Stimulated activated naive CD8-positive, alpha-beta T cell treated with anti-CD3 and anti-CD28 coated beads, Interleukin-15, Interleukin-2, amounts not matched to agents 100 U/mL and 50 U/mL, for 24 hours (primary cell): ENCODE measurements at regions not wholly inside any gene's neighbourhood (a gene's known extent, or its start where the extent isn't known, plus 50 kb on each side); places are given as distances from the start of the nearest gene placed in this dataset.
"Not testable (repeated sequence)": the region's sequence is repeated elsewhere in the genome, so short reads cannot be mapped to it uniquely, and the experiment has no call there.

Source experiments
- ATAC-seq: fragments of 150-1000 bp; cut with Tn5 transposase; one replicate; pipeline ENCODE4 v1.10.0; 2021
- DNase-seq: peaks from one replicate; pipeline ENCODE4 v3.0.0; 2021

DNA sequence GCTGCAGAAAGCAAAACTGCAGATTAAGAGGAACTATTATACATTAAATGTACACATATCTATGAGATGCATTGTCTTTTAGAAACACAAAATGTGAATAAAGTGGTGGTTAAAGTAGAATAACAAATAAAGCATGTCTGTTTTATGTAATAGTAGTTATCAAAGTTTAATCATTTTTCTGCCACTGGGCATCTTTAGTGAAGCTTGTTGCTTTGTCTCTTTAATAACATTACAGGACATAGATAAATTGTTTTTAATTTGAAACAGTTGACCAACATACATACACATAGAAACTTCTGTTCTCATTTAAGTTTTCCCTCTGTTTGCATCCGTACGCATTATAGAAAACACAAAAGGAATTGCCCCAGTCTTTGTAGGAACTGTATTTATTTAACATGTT, 1700.0 kb upstream of the ADGRL3 start:
- DNase-seq (no peak), ATAC-seq (no peak)

- DNase-seq (no peak), ATAC-seq (no peak)
These were observed 1696.4 kb upstream of the ADGRL3 start for GRCh38 chr4:59503731-59504130.

- DNase-seq, ATAC-seq: not testable (repeated sequence)
These were observed 1688.3 kb upstream of the ADGRL3 start for GRCh38 chr4:59511809-59512208.

DNA sequence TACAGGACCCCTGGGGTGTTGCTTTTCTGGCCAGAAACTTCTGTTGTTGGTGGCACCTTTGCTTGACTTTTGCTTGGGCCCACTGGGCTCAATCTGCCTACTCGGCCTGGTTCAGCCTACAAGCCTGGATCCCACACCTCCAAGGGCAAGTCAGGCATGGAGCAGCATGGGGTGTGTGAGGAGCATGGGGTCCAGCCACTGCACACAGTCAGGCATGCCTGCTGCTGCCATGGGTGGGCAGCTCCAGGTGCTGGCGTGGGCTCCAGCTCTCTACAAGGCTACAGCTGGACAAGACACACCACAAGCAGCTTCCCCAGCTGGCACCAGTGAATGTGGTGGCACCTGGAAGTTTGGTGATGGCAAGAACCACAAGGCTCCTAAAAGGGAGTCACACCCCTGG, 1683.1 kb upstream of the ADGRL3 start:
- no peak for DNase-seq
- ATAC-seq, result no peak

DNA sequence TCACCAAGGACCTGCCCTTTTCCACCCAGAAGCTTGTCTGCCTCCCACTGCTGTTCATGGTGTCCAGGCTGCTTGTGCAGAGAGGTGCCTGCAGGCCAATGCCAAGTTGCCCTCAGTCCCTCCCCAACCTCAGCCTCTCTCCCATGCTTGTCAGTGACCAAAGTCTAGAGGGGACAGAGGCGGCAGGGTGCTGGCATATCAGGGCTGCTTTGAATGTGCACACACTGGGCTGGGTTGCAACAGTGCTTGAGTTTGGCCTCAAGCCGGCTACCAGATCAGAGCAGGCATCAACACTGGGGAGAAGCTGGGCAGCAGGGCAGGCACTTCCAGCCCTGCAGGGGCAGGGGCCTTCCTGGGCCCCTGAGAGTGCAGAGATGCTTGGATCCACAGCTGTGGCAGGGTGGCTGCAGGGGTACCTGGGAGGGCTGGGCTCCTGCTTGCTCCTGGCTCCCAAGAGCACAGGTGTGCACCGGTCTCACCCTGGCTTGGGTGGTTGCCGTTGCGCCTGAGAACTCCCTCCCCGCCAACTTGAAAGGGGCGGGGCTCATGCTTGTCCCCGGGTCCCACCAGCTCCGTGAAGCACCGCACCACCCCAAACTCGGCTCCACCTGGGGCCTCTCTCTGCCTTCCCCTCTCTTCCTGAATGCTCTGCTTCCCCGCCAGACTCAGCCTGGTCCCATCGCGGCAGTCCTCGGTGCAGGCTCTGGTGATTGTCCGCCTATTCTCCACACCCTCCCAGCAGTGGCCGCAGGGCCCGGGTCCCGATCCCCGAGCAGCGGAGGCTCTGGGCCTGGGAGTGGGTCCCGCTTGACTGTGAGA, 1681.9 kb upstream of the ADGRL3 start:
- no peak for DNase-seq

GRCh38 chr4:59525885-59526284, 1674.2 kb upstream of the ADGRL3 start:
- no peak for ATAC-seq
- no peak for DNase-seq

More for the DNA sequence above, 1681.9 kb upstream of the ADGRL3 start:
- ATAC-seq, result peak; percentile 19

GRCh38 chr4:59535541-59535940, 1664.6 kb upstream of the ADGRL3 start:
- no peak for ATAC-seq
- DNase-seq, result no peak

DNA sequence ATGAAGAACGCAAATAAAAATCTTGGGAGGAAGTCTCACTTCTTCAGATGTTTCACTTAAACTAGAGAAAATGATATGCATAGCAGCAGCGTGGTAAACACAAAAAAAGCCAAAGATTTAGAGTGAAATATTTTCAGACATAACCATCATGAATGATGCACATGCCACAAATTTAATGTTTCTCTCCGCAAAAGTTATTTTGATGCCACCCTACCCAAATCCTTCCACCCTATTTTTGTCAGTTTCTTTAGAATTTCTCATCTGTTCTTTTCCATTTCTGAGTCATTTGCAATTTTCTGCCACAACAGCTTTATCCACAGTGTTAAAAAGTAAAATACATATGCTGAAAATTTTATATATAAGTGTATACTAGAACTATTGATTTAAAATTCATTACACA, 1663.7 kb upstream of the ADGRL3 start:
- ATAC-seq (no peak), DNase-seq (no peak)

DNA sequence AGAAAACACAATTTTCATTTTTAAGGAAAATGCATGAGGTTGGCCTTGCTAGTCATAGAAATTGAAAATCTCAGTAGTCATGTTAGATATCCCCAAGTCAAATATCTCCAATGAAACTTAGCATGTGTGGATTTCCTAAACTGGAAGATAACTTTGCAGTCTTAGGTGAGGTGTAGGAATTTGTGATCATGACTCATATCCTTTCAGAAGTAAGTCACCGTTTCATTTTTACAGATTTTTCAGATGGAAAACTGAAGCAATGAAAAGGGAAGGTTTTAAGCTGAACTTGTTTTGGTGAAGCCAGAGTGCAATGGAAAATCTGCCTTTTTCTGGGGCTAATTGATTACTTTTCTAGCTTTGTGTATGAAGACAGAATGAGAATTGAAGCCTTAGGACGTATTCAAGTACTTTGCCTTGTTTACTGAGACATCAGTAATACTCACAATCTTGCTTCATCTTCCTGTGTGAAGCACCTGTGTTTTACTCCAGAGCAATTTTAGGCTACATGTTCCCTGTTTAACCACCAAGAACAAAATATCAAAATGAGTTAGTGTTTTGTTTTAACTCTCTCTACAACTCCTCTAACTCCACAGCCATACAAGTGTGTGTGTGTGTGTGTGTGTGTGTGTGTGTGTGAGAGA, 1662.8 kb upstream of the ADGRL3 start:
- no peak for ATAC-seq
- no peak for DNase-seq

GRCh38 chr4:59539401-59539800, 1660.7 kb upstream of the ADGRL3 start:
- no peak for DNase-seq
- no peak for ATAC-seq

DNA sequence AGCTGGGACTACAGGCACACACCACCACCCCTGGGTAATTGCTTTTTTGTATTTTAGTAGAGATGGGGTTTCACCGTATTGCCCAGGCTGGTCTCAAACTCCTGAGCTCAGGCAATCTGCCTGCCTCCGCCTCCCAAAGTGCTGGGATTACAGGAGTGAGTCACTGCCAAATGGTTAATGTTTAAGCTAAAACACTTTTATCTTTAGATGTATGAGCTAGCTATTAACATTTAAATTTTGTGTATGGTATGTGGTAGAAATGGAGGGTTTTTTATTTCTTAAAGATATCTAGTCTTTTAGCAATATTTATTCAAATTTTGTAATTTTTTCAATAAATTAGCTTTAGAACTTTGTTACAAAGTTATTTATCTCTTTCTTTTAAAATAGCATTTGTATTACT, 1659.8 kb upstream of the ADGRL3 start:
- ATAC-seq (no peak), DNase-seq (no peak)

GRCh38 chr4:59553063-59553720, 1646.9 kb upstream of the ADGRL3 start:
- ATAC-seq (peak; percentile 72), DNase-seq (no peak)

DNA sequence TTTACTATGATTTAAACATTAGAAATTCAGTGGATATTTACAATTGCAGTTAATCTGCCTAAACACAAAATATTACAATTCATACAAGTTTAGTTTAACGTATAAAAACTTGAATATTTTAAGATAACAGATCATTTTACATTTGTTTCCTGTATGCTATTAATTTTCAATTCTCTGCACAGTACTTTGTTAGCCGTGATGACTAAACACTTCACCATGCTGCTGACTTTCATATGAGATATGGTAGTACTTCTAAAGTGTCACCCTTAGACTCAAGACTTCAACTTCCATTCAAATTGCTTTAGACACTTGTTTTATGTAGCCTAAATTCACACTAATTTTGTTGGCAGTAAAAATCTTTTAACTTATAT, 1646.4 kb upstream of the ADGRL3 start:
- DNase-seq (no peak), ATAC-seq (no peak)

DNA sequence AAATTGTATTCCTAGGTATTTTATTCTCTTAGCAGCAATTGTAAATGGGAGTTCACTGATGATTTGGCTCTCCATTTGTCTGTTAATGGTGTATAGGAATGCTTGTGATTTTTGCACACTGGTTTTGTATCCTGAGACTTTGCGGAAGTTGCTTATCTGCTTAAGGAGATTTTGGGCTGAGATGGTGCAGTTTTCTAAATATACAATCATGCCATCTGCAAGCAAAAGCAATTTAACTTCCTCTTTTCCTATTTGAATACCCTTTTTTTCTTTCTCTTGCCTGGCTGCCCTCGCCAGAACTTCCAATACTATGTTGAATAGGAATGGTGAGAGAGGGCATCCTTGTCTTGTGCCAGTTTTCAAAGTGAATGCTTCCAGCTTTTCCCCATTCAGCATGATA, 1643.9 kb upstream of the ADGRL3 start:
- ATAC-seq, DNase-seq: not testable (repeated sequence)

DNA sequence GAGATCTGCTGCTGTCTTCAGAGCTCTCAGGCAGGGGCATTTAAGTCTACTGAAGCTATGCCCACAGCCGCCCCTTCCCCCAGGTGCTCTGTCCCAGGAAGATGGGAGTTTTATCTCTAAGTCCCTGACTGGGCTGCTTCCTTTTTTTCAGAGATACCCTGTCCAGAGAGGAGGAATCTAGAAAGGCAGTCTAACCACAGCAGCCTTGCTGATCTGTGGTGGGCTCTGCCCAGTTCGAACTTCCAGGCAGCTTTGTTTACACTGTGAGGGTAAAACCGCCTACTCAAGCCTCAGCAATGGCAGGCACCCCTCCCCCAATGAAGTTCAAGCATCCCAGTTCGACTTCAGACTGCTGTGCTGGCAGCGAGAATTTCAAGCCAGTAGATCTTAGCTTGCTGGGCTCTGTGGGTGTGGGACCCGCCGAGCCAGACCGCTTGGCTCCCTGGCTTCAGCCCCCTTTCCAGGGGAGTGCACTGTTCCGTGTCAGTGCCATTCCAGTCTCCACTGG, 1639.9 kb upstream of the ADGRL3 start:
- DNase-seq, ATAC-seq: not testable (repeated sequence)

GRCh38 chr4:59565836-59566235, 1634.3 kb upstream of the ADGRL3 start:
- no peak for DNase-seq
- ATAC-seq, result no peak

GRCh38 chr4:59570860-59571476, 1629.2 kb upstream of the ADGRL3 start:
- DNase-seq (no peak), ATAC-seq (no peak)

- no peak for DNase-seq
- no peak for ATAC-seq
These were observed 1628.2 kb upstream of the ADGRL3 start for GRCh38 chr4:59571805-59572430.

GRCh38 chr4:59583845-59584568, 1616.1 kb upstream of the ADGRL3 start:
- no peak for ATAC-seq

GRCh38 chr4:59597536-59598329, 1602.4 kb upstream of the ADGRL3 start:
- DNase-seq, result no peak

More at GRCh38 chr4:59583845-59584568, 1616.1 kb upstream of the ADGRL3 start:
- no peak for DNase-seq

DNA sequence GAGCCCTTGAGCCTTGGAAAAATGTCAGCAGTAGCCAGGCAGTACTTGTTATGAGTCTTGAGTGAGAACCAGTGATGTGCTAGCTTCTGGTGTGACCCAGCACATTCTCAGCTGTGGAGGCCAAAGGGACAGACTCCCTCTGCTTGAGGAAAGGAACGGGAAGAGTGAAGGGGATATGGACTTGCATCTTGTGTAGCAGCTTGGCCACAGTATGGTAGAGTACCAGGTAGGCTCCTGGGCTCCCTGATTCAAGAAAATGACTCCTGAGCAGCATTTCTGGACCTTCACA, 1601.9 kb upstream of the ADGRL3 start:
- no peak for DNase-seq
- no peak for ATAC-seq

More at GRCh38 chr4:59597536-59598329, 1602.4 kb upstream of the ADGRL3 start:
- no peak for ATAC-seq
